Right cardiac atrium (tissue), 5 donors: ENCODE measurements at regions not wholly inside any gene's neighbourhood (a gene's known extent, or its start where the extent isn't known, plus 50 kb on each side); places are given as distances from the start of the nearest gene placed in this dataset.

Source experiments
- ATAC-seq, 2 donors: fragments of 200-7000 bp; cut with Tn5 transposase; one replicate each; pipeline versions ENCODE4 v1.8.0 to v1.9.1; 2020; ENCODE audit warnings: moderate library complexity in 2 of 2, mild to moderate bottlenecking in 1 of 2
- DNase-seq, 3 donors: peaks; one replicate each; pipeline ENCODE4 v3.0.0-alpha.2; 2020
- H3K27ac ChIP-seq: one replicate; pipeline ENCODE4 v1.5.1; 2013; ENCODE audit warnings: mild to moderate bottlenecking, low read length, control low read depth, moderate library complexity
- H3K27me3 ChIP-seq: one replicate; pipeline ENCODE4 v1.6.1; 2013; ENCODE audit not compliant: control insufficient read depth, insufficient read depth
- H3K4me1 ChIP-seq: one replicate; pipeline ENCODE4 v1.6.1; 2013; ENCODE audit warnings: low read length; ENCODE audit not compliant: control insufficient read depth, insufficient read depth
- H3K4me3 ChIP-seq: one replicate; pipeline ENCODE4 v1.5.1; 2013; ENCODE audit warnings: low read length, control low read depth
- H3K9me3 ChIP-seq: one replicate; pipeline ENCODE4 v1.6.1; 2013; ENCODE audit warnings: low read length; ENCODE audit not compliant: control insufficient read depth
- WGBS: extraction: QIAGEN DNeasy Blood & Tissue Kit; methylation state at CpG from one replicate; pipeline ENCODE4 v1.1.7; 2013; 5-methylcytosine and 5-hydroxymethylcytosine counted together
- intact Hi-C, 4 donors: fragments of 100-400 bp; cut with DNase I; formaldehyde crosslinking; loops; one replicate each; pipeline versions ENCODE4 v1.11.0 to v1.14.0; 2022 to 2023
- donor health status: healthy with polysubstance abuse.
- donor health status: DM: no; HTN: yes; CAD: no.
- donor health status: DM: no; HTN: no; CAD: no.
- donor health status: DM: no; HTN: yes; CAD: no; lungs with severe emphysema.
- donor health status: DM: yes; HTN: yes; CAD: no.

DNA sequence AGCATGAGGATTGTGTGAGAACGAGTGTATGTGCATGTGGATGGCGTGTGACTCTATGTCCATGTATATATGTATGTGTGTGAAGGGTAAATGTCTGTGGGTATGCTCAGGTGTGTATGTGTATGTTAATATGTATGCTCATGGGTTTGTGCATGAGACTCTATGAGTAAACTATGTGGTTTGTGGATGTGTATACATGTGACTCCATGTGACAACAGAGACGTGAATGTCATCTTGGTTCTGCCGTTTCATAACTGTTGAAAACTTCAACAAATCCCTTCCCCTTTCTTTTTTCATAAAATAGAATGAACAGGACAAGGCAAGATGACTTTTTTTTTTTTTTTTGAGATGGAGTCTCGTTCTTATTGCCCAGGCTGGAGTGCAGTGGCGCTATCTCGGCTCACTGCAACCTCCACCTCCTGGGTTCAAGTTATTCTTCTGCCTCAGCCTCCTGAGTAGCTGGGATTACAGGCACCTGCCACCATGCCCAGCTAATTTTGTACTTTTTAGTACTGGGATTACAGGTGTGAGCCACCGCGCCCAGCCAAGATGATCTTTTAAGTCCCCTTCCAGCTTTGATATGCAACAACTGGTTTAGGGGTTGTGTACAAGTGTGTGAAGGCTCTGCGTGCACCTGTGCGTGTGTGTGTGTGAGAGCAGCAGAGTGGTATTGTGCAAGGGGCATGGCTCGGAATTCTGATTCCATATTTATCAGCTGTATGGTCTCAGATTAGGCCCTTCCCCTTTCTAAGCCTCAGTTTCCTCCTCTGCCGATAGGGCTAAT, 106.3 kb downstream of the EBNA1BP2 start:
- WGBS: 89% methylated on average over 13 of the region's 13 CpGs
- intact Hi-C loops: no loop called here

DNA sequence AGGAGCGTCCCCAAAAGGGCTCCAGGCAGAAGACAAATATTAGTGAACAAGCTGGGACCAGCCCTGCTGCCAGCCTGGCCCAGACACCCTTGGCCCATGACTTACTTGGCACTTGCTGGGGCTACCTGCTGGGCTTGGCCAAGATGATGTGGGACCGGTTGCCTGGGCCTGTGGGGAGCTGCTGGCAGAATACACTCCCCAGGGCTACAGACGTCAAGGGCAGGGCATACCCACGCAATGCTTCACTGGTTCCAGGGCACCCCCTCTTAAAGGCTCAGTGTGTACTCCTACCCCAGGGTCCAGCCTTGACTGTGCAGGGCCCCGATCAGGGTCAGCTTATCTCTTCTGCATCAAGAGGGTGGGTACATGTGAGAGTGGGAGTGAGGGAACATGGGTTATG, 106.5 kb upstream of the SLC2A1 start:
- H3K4me3 ChIP-seq: no peak overlapping the region
- H3K27me3 ChIP-seq: no peaks in the 10 kb centered on the region
- ATAC-seq (no peak), DNase-seq (no peak)
- intact Hi-C loops: no loop called here
- H3K9me3 ChIP-seq: no peaks in the 10 kb centered on the region
- H3K4me1 ChIP-seq: peaks cover 2% of the 10 kb centered on the region
- 74% methylated on average over 5 of the region's 5 CpGs for WGBS
- no peak overlapping the region for H3K27ac ChIP-seq

More for the DNA sequence above, 106.3 kb downstream of the EBNA1BP2 start:
- Histone ChIP-seq H3K27me3 (no peaks in the 10 kb centered on the region), H3K4me1 (peaks cover 2% of the 10 kb centered on the region), H3K27ac (no peak overlapping the region), H3K9me3 (no peaks in the 10 kb centered on the region), H3K4me3 (no peak overlapping the region)
- ATAC-seq (no peak), DNase-seq (no peak)

DNA sequence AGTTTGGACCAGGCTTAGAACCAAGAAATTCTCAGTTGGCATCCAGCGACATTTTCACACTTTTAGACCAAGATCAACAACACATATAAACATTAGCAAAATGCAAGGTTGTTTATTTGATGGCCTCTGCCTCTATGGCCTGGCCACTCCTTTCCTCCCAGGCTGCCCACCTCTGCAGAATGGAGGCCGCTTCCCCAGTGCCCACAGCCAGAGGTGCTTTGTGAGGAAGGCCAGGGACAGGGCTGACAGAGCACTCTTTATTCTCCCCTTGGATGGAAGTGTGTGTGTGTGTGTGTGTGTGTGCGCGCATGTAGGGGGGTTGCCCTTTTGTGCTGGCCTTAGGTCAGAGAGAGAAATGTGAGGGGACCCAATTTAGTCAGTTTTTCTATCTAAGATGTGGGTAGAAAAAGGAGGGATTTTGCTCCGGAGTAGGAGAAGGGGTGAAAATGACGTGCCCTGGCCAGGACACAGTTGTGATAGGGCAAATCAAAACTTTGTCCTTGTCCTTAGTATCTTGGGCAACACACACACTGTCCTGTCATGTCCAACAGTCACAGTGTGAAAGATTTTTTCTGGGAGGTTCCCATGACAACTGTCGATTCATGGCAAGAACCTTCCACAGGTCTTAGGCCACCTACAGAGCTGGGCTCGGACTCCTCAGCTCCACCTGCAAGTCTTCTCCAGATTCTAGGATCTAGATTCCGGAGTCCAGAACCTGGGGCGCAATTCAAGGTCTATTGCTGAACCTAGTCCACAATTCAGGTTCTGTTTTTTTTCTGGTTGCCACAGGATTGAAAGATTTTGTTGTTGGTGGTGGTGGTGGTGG, 104.9 kb upstream of the SLC2A1 start:
- H3K9me3 ChIP-seq: no peaks in the 10 kb centered on the region
- peaks cover 6% of the 10 kb centered on the region for H3K4me1 ChIP-seq
- ATAC-seq: no peak
- no peaks in the 10 kb centered on the region for H3K27me3 ChIP-seq
- DNase-seq: no peak
- no peak overlapping the region for H3K4me3 ChIP-seq
- 81% methylated on average over 10 of the region's 10 CpGs for WGBS
- no peak overlapping the region for H3K27ac ChIP-seq
- intact Hi-C loops: no loop called here

DNA sequence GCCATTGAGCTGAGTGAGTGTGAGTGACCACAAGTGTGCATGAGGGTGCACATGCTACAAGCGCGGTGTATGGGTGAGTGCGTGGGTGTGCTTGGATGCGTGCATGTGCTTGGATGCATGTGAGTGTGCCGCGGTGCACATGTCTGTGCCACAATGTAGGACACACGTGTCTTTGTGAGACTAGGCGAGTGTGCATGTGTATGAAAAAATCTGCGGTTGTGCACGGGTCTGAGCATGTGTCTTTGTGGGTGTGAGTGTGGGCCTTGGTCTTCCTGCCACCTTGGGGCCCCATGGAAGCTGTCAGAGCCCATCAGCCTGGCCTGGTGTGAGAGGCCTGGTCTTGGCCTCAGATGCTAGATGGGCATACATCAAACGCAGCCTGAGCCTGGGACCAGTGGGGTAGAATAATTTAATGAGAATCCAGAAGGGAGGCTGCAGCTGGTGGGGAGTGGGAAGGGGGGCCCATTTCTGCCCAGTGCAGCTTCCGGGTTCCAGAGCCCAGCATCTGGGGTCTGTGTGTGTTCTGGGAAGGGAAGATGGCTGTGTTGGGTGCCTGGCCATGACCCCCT, 103.9 kb upstream of the SLC2A1 start:
- DNase-seq: no peak
- 92% methylated on average over 12 of the region's 12 CpGs for WGBS
- Histone ChIP-seq H3K4me3 (no peak overlapping the region), H3K27me3 (no peaks in the 10 kb centered on the region), H3K9me3 (no peaks in the 10 kb centered on the region), H3K4me1 (peaks cover 5% of the 10 kb centered on the region), H3K27ac (no peak overlapping the region)
- intact Hi-C loops: no loop called here
- ATAC-seq: no peak

DNA sequence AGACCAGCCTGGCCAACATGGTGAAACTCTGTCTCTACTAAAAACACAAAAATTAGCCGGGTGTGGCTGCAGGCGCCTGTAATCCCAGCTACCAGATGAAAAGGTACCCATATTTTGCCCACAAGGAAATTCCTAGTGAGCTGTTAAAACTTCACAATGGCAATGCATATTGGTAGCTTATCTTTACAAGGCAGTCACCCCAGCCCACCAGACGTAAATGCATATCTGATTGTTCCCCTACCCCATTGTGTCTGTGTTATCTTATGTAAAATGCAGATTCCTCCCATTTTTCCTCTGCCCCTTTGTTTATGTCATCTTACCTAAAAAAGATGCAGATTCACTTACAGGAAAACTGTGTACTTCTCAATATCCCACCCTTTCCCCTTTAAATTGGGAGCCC, 103.1 kb upstream of the SLC2A1 start:
- no peak overlapping the region for H3K4me3 ChIP-seq
- intact Hi-C loops: no loop called here
- DNase-seq: no peak
- H3K4me1 ChIP-seq: peaks cover 5% of the 10 kb centered on the region
- no peak for ATAC-seq
- H3K27ac ChIP-seq: no peak overlapping the region
- no peaks in the 10 kb centered on the region for H3K9me3 ChIP-seq
- 88% methylated on average over 3 of the region's 3 CpGs for WGBS
- H3K27me3 ChIP-seq: no peaks in the 10 kb centered on the region

GRCh38 chr1:43059640-43060574, 101.2 kb upstream of the SLC2A1 start:
- DNase-seq (no peak), ATAC-seq (no peak)
- H3K4me1 ChIP-seq: peaks cover 5% of the 10 kb centered on the region
- no peak overlapping the region for H3K27ac ChIP-seq
- intact Hi-C loops: no loop called here
- no peaks in the 10 kb centered on the region for H3K9me3 ChIP-seq
- no peak overlapping the region for H3K4me3 ChIP-seq
- 79% methylated on average over 9 of the region's 9 CpGs for WGBS
- H3K27me3 ChIP-seq: no peaks in the 10 kb centered on the region

DNA sequence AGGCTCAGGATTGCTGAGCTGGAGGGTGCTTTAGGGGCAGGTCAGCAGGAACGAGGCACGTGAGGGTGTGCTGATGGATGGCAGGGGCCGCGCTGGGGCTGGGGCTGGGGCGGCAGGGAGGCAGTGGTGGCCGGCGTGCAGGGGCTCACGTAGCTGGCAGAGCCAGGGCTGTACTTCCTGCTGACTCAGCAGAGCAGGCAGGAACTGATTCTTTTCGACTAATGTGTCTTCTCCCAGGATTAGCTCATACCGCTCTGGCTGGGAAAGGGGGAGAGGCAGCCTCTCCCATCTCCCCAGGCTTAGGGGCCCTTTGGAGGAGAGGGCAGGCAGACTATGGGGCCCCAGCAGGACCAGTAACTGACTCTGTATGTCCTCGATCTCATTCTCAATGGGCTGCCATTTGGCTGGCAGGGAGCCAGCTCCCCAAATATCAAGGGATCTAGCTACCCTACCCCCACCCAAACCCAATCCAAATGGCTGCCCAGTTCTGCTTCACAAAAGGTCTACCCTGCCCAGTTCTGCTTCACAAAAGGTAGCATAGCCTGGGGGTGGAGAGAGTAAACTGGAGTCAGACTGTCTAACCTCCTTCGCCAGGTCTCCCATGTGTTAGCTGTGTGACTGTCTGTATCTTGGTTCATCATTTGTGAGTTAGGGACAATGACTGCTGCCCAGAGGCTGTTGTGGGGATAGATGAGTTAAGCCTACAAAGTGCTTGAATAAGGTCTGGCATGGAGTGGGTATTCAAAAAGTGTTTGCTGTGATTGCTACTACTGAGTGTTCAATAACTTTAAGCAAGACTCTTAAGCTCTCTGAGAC, 100.1 kb upstream of the SLC2A1 start:
- H3K4me1 ChIP-seq: peaks cover 5% of the 10 kb centered on the region
- no peaks in the 10 kb centered on the region for H3K27me3 ChIP-seq
- H3K9me3 ChIP-seq: no peaks in the 10 kb centered on the region
- DNase-seq (peak in 1 of 3 donors; percentile 55), ATAC-seq (peak; percentile 48 to 51)
- H3K27ac ChIP-seq: no peak overlapping the region
- 14% methylated on average over 12 of the region's 12 CpGs for WGBS
- intact Hi-C loops: no loop called here
- H3K4me3 ChIP-seq: no peak overlapping the region

- intact Hi-C loops: no loop called here
- Histone ChIP-seq H3K4me1 (peaks cover 5% of the 10 kb centered on the region), H3K4me3 (no peak overlapping the region), H3K27me3 (no peaks in the 10 kb centered on the region), H3K9me3 (no peaks in the 10 kb centered on the region), H3K27ac (no peak overlapping the region)
- WGBS: 93% methylated on average over 11 of the region's 11 CpGs
- DNase-seq (no peak), ATAC-seq (no peak)
Measured at GRCh38 chr1:43058056-43058455, 99.4 kb upstream of the SLC2A1 start.

GRCh38 chr1:43057567-43057966, 98.9 kb upstream of the SLC2A1 start:
- 93% methylated on average over 7 of the region's 7 CpGs for WGBS
- no peak overlapping the region for H3K27ac ChIP-seq

DNA sequence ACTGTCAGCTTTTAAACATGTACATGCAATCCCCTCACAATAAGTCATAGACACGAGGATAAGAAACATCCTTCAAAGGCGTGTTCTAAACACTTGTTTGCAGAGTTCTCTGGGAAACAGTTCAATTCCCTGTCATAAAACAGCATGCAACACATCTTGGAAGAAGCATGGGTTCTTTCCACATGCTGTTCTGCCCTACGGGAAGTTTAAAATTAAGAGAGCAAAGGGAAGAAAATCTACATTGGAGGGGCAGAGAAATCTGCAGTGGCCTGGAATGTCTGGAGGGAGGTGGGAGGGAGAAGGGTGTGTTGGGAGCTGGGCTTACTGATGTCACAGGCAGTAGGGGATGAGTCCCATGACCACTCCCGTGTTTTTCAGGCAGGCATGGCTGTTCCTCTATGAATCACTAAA, 98.3 kb upstream of the SLC2A1 start:
- 32% methylated on average over 4 of the region's 4 CpGs for WGBS
- no peak overlapping the region for H3K4me3 ChIP-seq
- no peak for DNase-seq
- peaks cover 5% of the 10 kb centered on the region for H3K4me1 ChIP-seq
- intact Hi-C loops: no loop called here
- no peaks in the 10 kb centered on the region for H3K27me3 ChIP-seq
- ATAC-seq: no peak
- H3K9me3 ChIP-seq: no peaks in the 10 kb centered on the region
- H3K27ac ChIP-seq: no peak overlapping the region

More at GRCh38 chr1:43057567-43057966, 98.9 kb upstream of the SLC2A1 start:
- Histone ChIP-seq H3K4me3 (no peak overlapping the region), H3K27me3 (no peaks in the 10 kb centered on the region), H3K4me1 (peaks cover 5% of the 10 kb centered on the region), H3K9me3 (no peaks in the 10 kb centered on the region)
- DNase-seq (no peak), ATAC-seq (no peak)
- intact Hi-C loops: no loop called here
